A204.1 (cell line): ENCODE measurements at regions not wholly inside any gene's neighbourhood (a gene's known extent, or its start where the extent isn't known, plus 50 kb on each side); places are given as distances from the start of the nearest gene placed in this dataset.
A peak's percentile ranks its signal among the peaks of the same experiment; 100 is the strongest.
"Not testable (repeated sequence)": the region's sequence is repeated elsewhere in the genome, so short reads cannot be mapped to it uniquely, and the experiment has no call there.

Experiments used
- FAIRE-seq: peaks from 2 replicates; lab custom pipeline; 2012; peaks lifted over from hg19 to GRCh38; lab: Jason Lieb, UNC

- no peak for FAIRE-seq
These were observed 1665.2 kb downstream of the SUCLG1 start for GRCh38 chr2:82793711-82794435.

- no peak for FAIRE-seq
These were observed 1666.8 kb downstream of the SUCLG1 start for GRCh38 chr2:82792316-82792715.

GRCh38 chr2:82790206-82791021 lies 1668.7 kb downstream of the SUCLG1 start:
- no peak for FAIRE-seq

- no peak for FAIRE-seq
These were observed 1669.3 kb downstream of the SUCLG1 start for GRCh38 chr2:82789851-82790205.

GRCh38 chr2:82781176-82781915 lies 1677.7 kb downstream of the SUCLG1 start:
- FAIRE-seq: peak; percentile 27

GRCh38 chr2:82780050-82780449 lies 1679.0 kb downstream of the SUCLG1 start:
- FAIRE-seq: no peak

- no peak for FAIRE-seq
These were observed 1706.7 kb downstream of the SUCLG1 start for GRCh38 chr2:82752396-82752795.

GRCh38 chr2:82748653-82749052 lies 1710.4 kb downstream of the SUCLG1 start:
- no peak for FAIRE-seq

GRCh38 chr2:82740527-82740926 lies 1718.6 kb downstream of the SUCLG1 start:
- FAIRE-seq: no peak

- not testable (repeated sequence) for FAIRE-seq
These were observed 1721.1 kb downstream of the SUCLG1 start for GRCh38 chr2:82737965-82738364.

- no peak for FAIRE-seq
These were observed 1723.7 kb downstream of the SUCLG1 start for GRCh38 chr2:82735336-82735735.

- no peak for FAIRE-seq
These were observed 1727.3 kb downstream of the SUCLG1 start for GRCh38 chr2:82731824-82732223.

GRCh38 chr2:82730811-82731210 lies 1728.3 kb downstream of the SUCLG1 start:
- FAIRE-seq: no peak

GRCh38 chr2:82728090-82728489 lies 1731.0 kb downstream of the SUCLG1 start:
- no peak for FAIRE-seq

- FAIRE-seq: no peak
These were observed 1750.4 kb downstream of the SUCLG1 start for GRCh38 chr2:82708681-82709080.

GRCh38 chr2:82697231-82697630 lies 1761.8 kb downstream of the SUCLG1 start:
- no peak for FAIRE-seq

GRCh38 chr2:82694431-82694830 lies 1764.6 kb downstream of the SUCLG1 start:
- FAIRE-seq: no peak

- FAIRE-seq: no peak
These were observed 1768.2 kb downstream of the SUCLG1 start for GRCh38 chr2:82690757-82691411.

GRCh38 chr2:82675186-82675585 lies 1783.9 kb downstream of the SUCLG1 start:
- no peak for FAIRE-seq

GRCh38 chr2:82674652-82675051 lies 1784.4 kb downstream of the SUCLG1 start:
- FAIRE-seq: no peak

- no peak for FAIRE-seq
These were observed 1791.6 kb downstream of the SUCLG1 start for GRCh38 chr2:82667491-82667890.

- no peak for FAIRE-seq
These were observed 1793.4 kb downstream of the SUCLG1 start for GRCh38 chr2:82665691-82666090.

- FAIRE-seq: no peak
These were observed 1802.0 kb downstream of the SUCLG1 start for GRCh38 chr2:82657106-82657505.
